ENCODE measurements at regions not wholly inside any gene's neighbourhood (a gene's known extent, or its start where the extent isn't known, plus 50 kb on each side); places are given as distances from the start of the nearest gene placed in this dataset.
"Not testable (repeated sequence)": the region's sequence is repeated elsewhere in the genome, so short reads cannot be mapped to it uniquely, and the experiment has no call there.

- H2BK12ac ChIP-seq (ENCODE audit: low read length); H3K27me3 ChIP-seq (ENCODE audit: insufficient read depth, low read length); H3K36me3 ChIP-seq (ENCODE audit: control insufficient read depth in 1 of 2, insufficient read depth in 2 of 2, low read length in 2 of 2): not testable (repeated sequence)
Measured at GRCh38 chr21:6020953-6021716, 4500.2 kb upstream of the TPTE start.

DNA sequence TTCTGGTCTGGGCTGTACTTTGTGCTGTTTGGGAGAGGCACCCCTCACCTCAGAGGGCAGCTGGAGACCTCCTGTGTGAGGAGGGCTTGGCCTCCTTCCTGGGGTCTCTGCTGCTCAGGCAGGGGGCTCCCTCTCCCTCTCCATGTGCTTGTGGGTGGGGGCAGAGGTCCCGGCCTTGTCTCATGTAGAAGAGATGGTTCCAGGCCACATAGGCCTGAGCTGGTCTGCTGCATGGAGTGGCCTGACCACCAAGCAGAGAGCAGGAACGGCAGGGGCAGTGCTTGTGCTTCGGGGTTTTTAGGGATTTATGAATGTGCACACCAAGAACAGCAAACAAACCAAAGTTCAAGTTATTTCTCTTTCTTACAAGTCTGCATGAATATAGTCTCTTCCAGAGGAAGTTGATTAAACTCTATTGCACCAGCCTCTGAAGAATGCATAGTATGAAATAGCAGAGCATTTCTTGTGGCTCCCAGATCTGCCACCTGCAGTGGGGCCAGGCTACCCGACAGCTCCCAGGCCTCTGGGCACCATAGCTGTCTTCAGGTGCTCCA is 4499.6 kb upstream of the TPTE start:
- H3K4ac ChIP-seq (ENCODE audit: low read depth, low read length); H3K79me2 ChIP-seq (ENCODE audit: control insufficient read depth, insufficient read depth, low read length, poor library complexity); H3K27me3 ChIP-seq (ENCODE audit: insufficient read depth, low read length); H3K23ac ChIP-seq (ENCODE audit: low read length); H2BK120ac ChIP-seq (ENCODE audit: insufficient read depth, low read length, poor library complexity); H2BK5ac ChIP-seq (ENCODE audit: low read depth, low read length, poor library complexity); H4K91ac ChIP-seq (ENCODE audit: low read depth, low read length); H3K27ac ChIP-seq (ENCODE audit: low read depth, low read length); DNase-seq; H3K9ac ChIP-seq (ENCODE audit: low read length); H3K9me3 ChIP-seq (ENCODE audit: insufficient read depth, low read depth, low read length); H4K8ac ChIP-seq (ENCODE audit: low read depth, low read length); H3K14ac ChIP-seq (ENCODE audit: low read length); H3K79me1 ChIP-seq (ENCODE audit: low read length); H3K36me3 ChIP-seq (ENCODE audit: control insufficient read depth in 1 of 2, insufficient read depth in 2 of 2, low read length in 2 of 2); H3K4me3 ChIP-seq (ENCODE audit: low read depth, low read length); H3K4me1 ChIP-seq (ENCODE audit: control insufficient read depth in 1 of 2, insufficient read depth in 2 of 2, low read length in 2 of 2); H2AK5ac ChIP-seq (ENCODE audit: low read length); H2BK12ac ChIP-seq (ENCODE audit: low read length); H3K4me2 ChIP-seq (ENCODE audit: low read length); H2AFZ ChIP-seq (ENCODE audit: insufficient read depth, low read length, poor library complexity); H4K12ac ChIP-seq (ENCODE audit: low read depth, low read length); H3K18ac ChIP-seq (ENCODE audit: low read length): not testable (repeated sequence)
- no CpG with 5 or more reads among the region's 4 CpGs for WGBS (ENCODE audit: extremely low coverage, insufficient coverage, insufficient read length)

More at GRCh38 chr21:6020953-6021716, 4500.2 kb upstream of the TPTE start:
- H3K14ac ChIP-seq (ENCODE audit: low read length); DNase-seq; H3K9ac ChIP-seq (ENCODE audit: low read length); H3K27ac ChIP-seq (ENCODE audit: low read depth, low read length); H3K4ac ChIP-seq (ENCODE audit: low read depth, low read length); H2BK120ac ChIP-seq (ENCODE audit: insufficient read depth, low read length, poor library complexity); H3K4me2 ChIP-seq (ENCODE audit: low read length); H4K12ac ChIP-seq (ENCODE audit: low read depth, low read length); H2AFZ ChIP-seq (ENCODE audit: insufficient read depth, low read length, poor library complexity); H3K79me2 ChIP-seq (ENCODE audit: control insufficient read depth, insufficient read depth, low read length, poor library complexity); H2AK5ac ChIP-seq (ENCODE audit: low read length); H3K9me3 ChIP-seq (ENCODE audit: insufficient read depth, low read depth, low read length); H3K4me3 ChIP-seq (ENCODE audit: low read depth, low read length); H3K4me1 ChIP-seq (ENCODE audit: control insufficient read depth in 1 of 2, insufficient read depth in 2 of 2, low read length in 2 of 2); H4K91ac ChIP-seq (ENCODE audit: low read depth, low read length); H2BK5ac ChIP-seq (ENCODE audit: low read depth, low read length, poor library complexity); H3K23ac ChIP-seq (ENCODE audit: low read length); H3K79me1 ChIP-seq (ENCODE audit: low read length); H3K18ac ChIP-seq (ENCODE audit: low read length); H4K8ac ChIP-seq (ENCODE audit: low read depth, low read length): not testable (repeated sequence)
- WGBS (ENCODE audit: extremely low coverage, insufficient coverage, insufficient read length) = no CpG with 5 or more reads among the region's 10 CpGs

DNA sequence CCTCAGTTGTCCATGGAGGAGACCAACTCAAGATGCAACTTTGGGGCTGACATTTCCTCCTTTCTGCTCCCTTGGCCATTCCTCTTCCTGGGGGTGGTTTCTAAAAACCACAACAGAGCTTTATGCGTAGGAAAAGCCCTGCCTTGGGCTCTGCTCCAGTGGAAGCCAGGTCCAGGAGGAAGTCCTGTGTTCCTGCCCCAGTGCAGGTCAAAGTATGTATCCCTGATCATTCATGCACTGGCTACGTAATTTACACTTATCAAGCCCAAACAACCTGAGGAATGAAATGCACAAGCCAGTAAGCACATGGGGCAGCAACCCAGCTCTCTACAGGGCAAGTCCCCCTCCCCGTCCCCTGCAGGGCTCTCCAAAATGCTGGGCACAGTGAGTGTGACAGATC is 4498.1 kb upstream of the TPTE start:
- DNase-seq; H4K91ac ChIP-seq (ENCODE audit: low read depth, low read length): not testable (repeated sequence)

DNA sequence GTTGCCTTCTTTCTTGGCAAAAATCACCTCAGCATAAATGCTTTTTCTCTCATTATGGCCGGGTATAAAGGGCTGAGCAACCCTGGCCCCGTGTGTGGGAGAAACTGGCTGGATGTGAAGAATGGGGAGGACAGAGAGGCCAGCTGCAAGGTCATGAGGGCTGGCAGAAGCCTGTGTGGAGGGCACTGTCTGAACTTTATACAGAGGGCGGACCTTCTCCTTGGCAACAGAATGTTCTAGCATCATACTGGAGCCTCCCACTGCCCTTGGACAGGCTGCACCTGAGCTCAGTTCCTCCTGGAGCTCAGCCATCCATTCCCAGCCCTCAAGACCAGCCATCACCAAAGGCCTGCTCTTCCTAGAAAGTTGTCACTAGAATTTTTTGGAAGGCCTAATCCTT is 4496.2 kb upstream of the TPTE start:
- H3K4me2 ChIP-seq (ENCODE audit: low read length); H4K12ac ChIP-seq (ENCODE audit: low read depth, low read length); H2BK5ac ChIP-seq (ENCODE audit: low read depth, low read length, poor library complexity); H2BK12ac ChIP-seq (ENCODE audit: low read length); H3K4ac ChIP-seq (ENCODE audit: low read depth, low read length); H3K23ac ChIP-seq (ENCODE audit: low read length); H3K9me3 ChIP-seq (ENCODE audit: insufficient read depth, low read depth, low read length); H3K79me2 ChIP-seq (ENCODE audit: control insufficient read depth, insufficient read depth, low read length, poor library complexity); H3K4me3 ChIP-seq (ENCODE audit: low read depth, low read length); H4K8ac ChIP-seq (ENCODE audit: low read depth, low read length); H3K14ac ChIP-seq (ENCODE audit: low read length); H3K9ac ChIP-seq (ENCODE audit: low read length); DNase-seq; H3K18ac ChIP-seq (ENCODE audit: low read length); H2AFZ ChIP-seq (ENCODE audit: insufficient read depth, low read length, poor library complexity); H3K4me1 ChIP-seq (ENCODE audit: control insufficient read depth in 1 of 2, insufficient read depth in 2 of 2, low read length in 2 of 2); H2AK5ac ChIP-seq (ENCODE audit: low read length); H4K91ac ChIP-seq (ENCODE audit: low read depth, low read length); H3K36me3 ChIP-seq (ENCODE audit: control insufficient read depth in 1 of 2, insufficient read depth in 2 of 2, low read length in 2 of 2); H2BK120ac ChIP-seq (ENCODE audit: insufficient read depth, low read length, poor library complexity); H3K27ac ChIP-seq (ENCODE audit: low read depth, low read length); H3K79me1 ChIP-seq (ENCODE audit: low read length); H3K27me3 ChIP-seq (ENCODE audit: insufficient read depth, low read length): not testable (repeated sequence)
- WGBS (ENCODE audit: extremely low coverage, insufficient coverage, insufficient read length) = no CpG with 5 or more reads among the region's 3 CpGs

More for the DNA sequence above, 4498.1 kb upstream of the TPTE start:
- H3K23ac ChIP-seq (ENCODE audit: low read length); H2BK5ac ChIP-seq (ENCODE audit: low read depth, low read length, poor library complexity); H3K27me3 ChIP-seq (ENCODE audit: insufficient read depth, low read length); H4K8ac ChIP-seq (ENCODE audit: low read depth, low read length); H3K27ac ChIP-seq (ENCODE audit: low read depth, low read length); H3K79me1 ChIP-seq (ENCODE audit: low read length); H2AK5ac ChIP-seq (ENCODE audit: low read length); H3K36me3 ChIP-seq (ENCODE audit: control insufficient read depth in 1 of 2, insufficient read depth in 2 of 2, low read length in 2 of 2); H3K79me2 ChIP-seq (ENCODE audit: control insufficient read depth, insufficient read depth, low read length, poor library complexity); H2AFZ ChIP-seq (ENCODE audit: insufficient read depth, low read length, poor library complexity); H3K18ac ChIP-seq (ENCODE audit: low read length); H3K4me1 ChIP-seq (ENCODE audit: control insufficient read depth in 1 of 2, insufficient read depth in 2 of 2, low read length in 2 of 2); H3K4me3 ChIP-seq (ENCODE audit: low read depth, low read length); H3K14ac ChIP-seq (ENCODE audit: low read length); H3K9me3 ChIP-seq (ENCODE audit: insufficient read depth, low read depth, low read length); H2BK12ac ChIP-seq (ENCODE audit: low read length); H4K12ac ChIP-seq (ENCODE audit: low read depth, low read length); H3K4me2 ChIP-seq (ENCODE audit: low read length); H3K4ac ChIP-seq (ENCODE audit: low read depth, low read length); H3K9ac ChIP-seq (ENCODE audit: low read length); H2BK120ac ChIP-seq (ENCODE audit: insufficient read depth, low read length, poor library complexity): not testable (repeated sequence)
- WGBS (ENCODE audit: extremely low coverage, insufficient coverage, insufficient read length) = no CpG with 5 or more reads among the region's 3 CpGs

All from trophoblast cell (in vitro differentiated cells and primary cell).